GM12891 (cell line): ENCODE measurements at regions not wholly inside any gene's neighbourhood (a gene's known extent, or its start where the extent isn't known, plus 50 kb on each side); places are given as distances from the start of the nearest gene placed in this dataset.

Experiments
- PAX5 ChIP-seq: IDR thresholded peaks from 2 replicates; pipeline ENCODE4 v1.6.1; 2011; ENCODE audit warnings: low read length, moderate library complexity, mild to moderate bottlenecking; ENCODE audit not compliant: insufficient read depth, severe bottlenecking
- POLR2A ChIP-seq: IDR thresholded peaks from 2 replicates; pipeline ENCODE4 v1.6.1; 2011; ENCODE audit warnings: low read depth, low read length, control low read depth
- POLR2AphosphoS5 ChIP-seq: IDR thresholded peaks from 2 replicates; pipeline ENCODE4 v1.6.1; 2011; ENCODE audit warnings: low read depth, low read length, control low read depth
- POU2F2 ChIP-seq: IDR thresholded peaks from 2 replicates; pipeline ENCODE4 v1.6.1; 2011; ENCODE audit warnings: low read depth, mild to moderate bottlenecking, control low read depth, low read length, moderate library complexity
- TAF1 ChIP-seq: IDR thresholded peaks from 2 replicates; pipeline ENCODE4 v1.6.1; 2011; ENCODE audit warnings: low read depth, low read length, control low read depth

DNA sequence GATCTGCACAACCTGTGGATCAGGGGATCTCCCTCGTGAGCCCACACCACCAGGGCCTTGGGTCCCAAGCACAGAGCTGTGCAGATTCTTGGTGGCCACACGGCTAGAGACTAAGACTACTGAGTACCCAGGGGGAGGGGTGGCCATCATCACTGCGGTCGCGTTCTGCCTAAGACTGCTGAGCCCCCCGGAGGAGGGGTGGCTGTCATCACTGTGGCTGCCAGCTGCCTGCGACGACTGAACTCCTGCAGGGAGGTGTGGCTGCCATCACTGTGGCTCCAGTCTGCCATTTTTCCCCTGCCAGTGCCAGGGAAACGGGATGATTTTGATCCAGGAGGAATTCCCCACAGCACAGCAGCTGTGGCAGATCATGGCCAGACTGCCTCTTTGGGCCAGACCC, 141.7 kb upstream of the SPANXB1 start:
- TF ChIP-seq POLR2A (no peak), POLR2AphosphoS5 (no peak), PAX5 (no peak), TAF1 (no peak), POU2F2 (no peak)
